LoVo (cell line): ENCODE measurements at regions not wholly inside any gene's neighbourhood (a gene's known extent, or its start where the extent isn't known, plus 50 kb on each side); places are given as distances from the start of the nearest gene placed in this dataset.
"Not testable (repeated sequence)": the region's sequence is repeated elsewhere in the genome, so short reads cannot be mapped to it uniquely, and the experiment has no call there.

Source experiments
- DNase-seq: peaks from one replicate; pipeline ENCODE4 v3.0.0-alpha.2; 2016; ENCODE audit warnings: low spot score

GRCh38 chr5:152456815-152457443 lies 51.9 kb upstream of the NMUR2 start:
- DNase-seq, result no peak

GRCh38 chr5:152462021-152462721 lies 57.1 kb upstream of the NMUR2 start:
- DNase-seq, result no peak

DNA sequence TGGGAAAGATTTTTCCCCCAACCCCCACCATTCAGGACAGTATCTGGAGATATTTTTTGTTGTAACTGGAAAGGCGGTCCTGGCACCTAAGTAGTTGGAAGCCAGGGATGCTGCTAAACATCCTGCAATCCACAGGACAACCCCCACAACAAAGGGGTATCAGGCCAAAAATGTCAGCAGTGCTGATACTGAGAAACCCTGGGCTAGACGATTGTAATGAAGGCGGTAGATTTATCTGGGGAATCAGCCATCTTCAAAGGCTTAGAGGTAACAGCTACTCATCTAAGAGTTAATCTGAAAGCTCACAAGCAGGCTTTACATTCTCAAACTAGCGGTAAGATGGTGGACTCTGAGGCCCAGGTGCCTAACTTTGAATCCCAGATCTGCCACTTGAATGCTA lies 59.0 kb upstream of the NMUR2 start:
- DNase-seq, result no peak

- DNase-seq, result no peak
Observed at GRCh38 chr5:152465140-152465539, 60.1 kb upstream of the NMUR2 start.

GRCh38 chr5:152466085-152466745 lies 61.1 kb upstream of the NMUR2 start:
- DNase-seq, result no peak

DNA sequence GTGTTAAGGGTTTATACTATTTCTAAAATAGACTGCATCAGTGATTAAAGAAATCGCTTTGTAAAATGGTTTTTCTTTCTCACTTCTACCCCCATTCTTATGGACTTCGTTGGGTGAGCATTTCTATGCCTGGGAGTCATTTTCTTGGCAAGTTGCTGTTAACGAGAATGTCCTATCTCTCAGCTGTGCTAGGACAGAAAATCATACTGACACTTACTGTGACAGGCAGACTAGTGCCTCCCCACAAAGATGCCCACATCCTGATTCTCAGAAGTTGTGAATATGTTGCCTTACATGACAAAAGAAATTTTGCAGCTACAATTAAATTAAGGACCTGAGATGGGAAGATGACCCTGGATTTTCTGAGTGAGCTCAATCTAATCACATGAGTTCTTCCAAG lies 65.1 kb upstream of the NMUR2 start:
- no peak for DNase-seq

DNA sequence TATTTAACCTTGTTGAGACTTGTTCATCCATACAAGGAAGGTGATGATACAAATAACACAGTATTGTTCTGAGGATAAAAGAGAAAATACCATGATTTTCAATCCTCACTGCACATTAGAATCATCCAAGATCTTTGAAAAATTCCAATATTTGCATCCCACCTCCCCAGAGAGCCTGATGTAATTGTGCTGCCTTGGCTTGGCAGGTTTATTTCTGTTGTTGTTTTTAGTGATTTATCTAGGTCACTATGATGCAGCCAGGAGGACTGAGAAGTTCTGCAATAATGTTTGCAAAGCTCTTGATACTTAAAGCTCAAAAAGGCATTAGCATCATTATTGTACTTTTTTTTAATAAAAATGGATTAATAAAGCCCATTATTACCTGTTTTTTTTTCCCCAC lies 67.0 kb upstream of the NMUR2 start:
- DNase-seq, result no peak

GRCh38 chr5:152474961-152475360 lies 69.9 kb upstream of the NMUR2 start:
- no peak for DNase-seq

DNA sequence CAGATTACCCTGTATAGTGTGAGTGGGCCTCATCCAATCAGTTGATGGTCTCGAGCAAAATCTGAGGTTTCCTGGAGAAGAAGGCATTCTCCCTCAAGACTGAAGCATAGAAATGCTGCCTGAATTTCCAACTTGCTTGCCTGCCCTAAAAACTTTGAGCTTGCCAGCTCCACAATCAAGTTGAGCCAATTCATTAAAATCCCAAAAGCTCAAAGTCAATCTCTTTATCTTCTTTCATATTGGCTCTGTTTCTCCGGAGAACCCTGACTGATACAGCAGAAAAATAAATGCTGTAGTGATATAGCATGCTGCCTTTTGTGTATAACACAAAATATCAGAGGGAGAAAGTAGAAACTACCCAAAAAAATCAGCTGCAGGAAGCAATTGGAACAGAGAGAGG lies 72.5 kb upstream of the NMUR2 start:
- DNase-seq, result no peak

GRCh38 chr5:152479866-152480265 lies 74.8 kb upstream of the NMUR2 start:
- DNase-seq, result not testable (repeated sequence)

DNA sequence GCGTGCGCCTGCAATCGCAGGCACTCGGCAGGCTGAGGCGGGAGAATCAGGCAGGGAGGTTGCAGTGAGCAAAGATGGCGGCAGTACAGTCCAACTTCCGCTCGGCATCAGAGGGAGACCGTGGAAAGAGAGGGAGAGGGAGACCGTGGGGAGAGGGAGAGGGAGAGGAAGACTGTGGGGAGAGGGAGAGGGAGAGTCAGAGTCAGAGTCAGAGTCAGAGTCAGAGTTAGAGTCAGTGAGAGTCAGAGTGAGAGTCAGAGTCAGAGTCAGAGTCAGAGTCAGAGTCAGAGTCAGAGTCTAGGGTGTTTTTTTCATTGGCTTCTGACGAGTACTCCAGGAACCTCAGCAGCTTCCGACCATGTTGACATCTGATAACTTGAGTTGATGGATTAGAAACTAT lies 75.6 kb upstream of the NMUR2 start:
- DNase-seq, result not testable (repeated sequence)

DNA sequence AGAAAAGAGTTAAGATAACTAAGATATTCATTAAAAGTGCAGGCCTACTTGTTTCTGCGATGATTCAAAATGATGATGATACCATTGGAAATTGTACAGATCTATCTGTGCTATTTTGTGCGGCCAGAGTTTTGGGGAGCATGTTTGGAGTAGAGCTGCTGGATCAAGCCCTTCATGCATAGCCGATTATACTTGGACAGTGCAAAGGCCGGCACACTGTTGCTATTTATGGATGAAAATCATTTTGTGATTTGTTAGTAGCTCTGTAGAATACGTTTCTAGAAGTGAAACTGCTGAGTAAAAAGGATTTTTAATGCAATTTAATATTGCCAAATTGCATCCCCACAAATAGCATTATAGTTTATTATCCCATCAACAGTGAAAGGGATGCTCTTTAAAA lies 82.1 kb upstream of the NMUR2 start:
- DNase-seq, result no peak

DNA sequence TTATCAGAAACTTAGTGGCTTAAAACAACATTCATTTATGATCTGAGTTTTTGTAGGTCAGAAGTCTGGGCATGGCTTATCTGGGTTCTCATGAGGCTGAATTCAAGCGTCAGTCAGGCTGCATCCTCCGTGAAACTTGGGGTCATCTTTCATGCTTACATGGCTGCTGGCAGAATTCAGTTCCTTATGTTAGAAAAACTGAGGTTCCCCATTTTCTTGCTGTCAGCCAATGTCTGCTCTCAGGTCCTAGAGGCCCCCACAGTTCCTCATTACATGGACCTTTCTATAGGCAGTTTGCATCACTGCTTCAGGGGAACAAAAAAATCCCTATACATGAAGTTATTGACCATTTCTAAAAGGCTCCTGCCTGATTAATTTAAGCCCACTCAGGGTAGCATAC lies 83.8 kb upstream of the NMUR2 start:
- DNase-seq, result no peak

DNA sequence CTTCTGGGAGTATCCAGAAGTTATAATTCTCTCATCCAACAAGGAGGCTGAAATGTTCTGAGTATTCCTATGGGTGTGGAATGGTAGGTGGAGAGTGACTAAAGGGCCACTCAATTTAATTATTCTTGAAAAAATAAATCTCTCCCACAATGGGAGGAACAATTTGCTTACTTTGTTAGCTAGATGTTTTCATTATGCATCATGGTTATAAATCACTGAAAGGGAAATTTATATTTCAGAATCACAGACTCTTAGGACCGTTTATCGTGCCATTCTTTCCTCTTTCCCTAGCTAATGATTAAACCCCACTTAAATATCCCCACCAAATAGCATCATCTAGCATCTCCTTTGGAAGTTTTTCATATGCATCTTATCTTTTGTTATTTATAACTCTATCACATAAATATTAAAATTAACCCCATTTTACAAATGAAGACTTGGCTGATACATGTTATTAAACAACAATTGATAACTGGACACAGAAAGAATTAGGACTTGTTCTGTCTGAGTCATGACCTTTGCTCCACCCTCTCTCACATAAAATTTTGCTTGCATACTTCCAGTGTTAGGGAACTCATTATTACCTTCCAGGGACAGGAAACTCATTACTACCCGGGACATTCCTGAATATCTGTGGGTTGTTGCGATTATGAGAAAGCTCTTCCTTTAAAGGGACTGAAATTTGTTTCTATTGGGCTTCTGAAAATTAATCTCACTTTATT lies 94.9 kb upstream of the NMUR2 start:
- no peak for DNase-seq

DNA sequence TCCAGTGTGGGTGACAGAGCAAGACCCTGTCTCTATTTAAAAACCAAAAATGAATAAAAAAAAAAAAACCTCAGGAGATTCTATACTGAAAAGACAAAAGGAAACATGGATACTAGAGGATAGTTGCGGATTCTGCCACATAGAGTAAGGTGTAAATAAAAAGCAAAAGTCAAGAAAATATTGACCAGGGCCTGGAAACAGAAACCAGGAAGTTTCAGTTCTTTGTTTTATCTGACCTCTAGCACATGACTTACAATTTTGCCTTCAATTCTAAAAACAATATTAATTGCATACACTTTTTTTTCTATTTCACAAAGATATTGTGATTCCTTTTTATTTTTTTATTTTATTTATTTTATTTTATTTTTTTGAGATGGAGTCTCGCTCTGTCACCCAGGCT lies 96.2 kb upstream of the NMUR2 start:
- no peak for DNase-seq

DNA sequence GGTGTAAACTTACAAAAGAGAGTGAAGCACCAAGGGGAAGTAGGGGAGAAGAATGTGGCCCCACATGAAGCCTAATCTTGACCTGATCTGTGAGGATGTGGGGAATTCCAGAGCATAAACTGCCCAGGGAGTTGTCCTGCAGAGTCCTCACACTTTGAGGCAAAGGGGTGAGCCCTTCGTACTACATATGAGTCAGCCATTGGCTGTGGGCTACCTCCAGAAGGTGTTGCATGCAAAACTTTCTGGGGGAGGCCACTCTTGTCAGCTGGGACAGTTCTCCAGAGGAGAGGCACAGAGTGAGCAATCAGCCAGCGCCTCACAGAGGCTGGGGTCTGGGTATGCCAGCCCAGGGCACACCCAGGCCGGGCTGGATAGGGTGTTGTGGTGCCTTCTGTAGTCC lies 98.1 kb upstream of the NMUR2 start:
- DNase-seq, result no peak

GRCh38 chr5:152505442-152506042 lies 100.5 kb upstream of the NMUR2 start:
- peak; percentile 54 for DNase-seq

- no peak for DNase-seq
Observed at GRCh38 chr5:152511120-152511519, 106.0 kb upstream of the NMUR2 start.

DNA sequence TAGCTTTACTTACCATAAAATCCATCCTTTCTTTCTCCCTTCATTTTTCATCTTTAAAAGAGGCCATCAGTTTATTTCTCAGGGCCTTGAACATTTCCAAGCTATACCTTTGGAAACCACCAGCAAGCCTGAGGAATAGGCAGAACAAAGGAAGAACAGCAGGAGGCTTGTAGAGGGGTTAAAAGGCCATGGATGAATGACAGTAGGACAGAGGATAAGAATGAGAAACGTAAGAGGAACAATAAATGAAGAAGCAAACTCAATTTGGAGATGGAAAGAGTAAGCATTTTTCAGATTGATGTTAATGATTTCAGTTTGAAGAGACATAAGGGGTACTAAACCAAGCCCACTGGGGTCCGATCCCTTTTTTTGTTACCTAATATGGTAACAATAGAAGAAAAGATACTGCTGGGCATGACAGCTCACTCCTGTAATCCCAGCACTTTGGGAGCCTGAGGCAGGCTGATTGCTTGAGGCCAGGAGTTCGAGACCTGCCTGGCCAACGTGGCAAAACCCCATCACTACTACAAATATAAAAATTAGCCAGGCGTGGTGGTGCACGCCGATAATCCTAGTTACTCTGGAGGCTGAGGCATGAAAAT lies 106.6 kb upstream of the NMUR2 start:
- DNase-seq, result no peak

- peak; percentile 22 for DNase-seq
Observed at GRCh38 chr5:152514827-152515397, 109.8 kb upstream of the NMUR2 start.

GRCh38 chr5:152523964-152524363 lies 118.9 kb upstream of the NMUR2 start:
- no peak for DNase-seq
